ENCODE measurements at regions not wholly inside any gene's neighbourhood (a gene's known extent, or its start where the extent isn't known, plus 50 kb on each side); places are given as distances from the start of the nearest gene placed in this dataset.
A peak's percentile ranks its signal among the peaks of the same experiment; 100 is the strongest.

GRCh38 chr2:7586898-7587297 is 669.7 kb downstream of the RNF144A start:
- Mint-ChIP-seq H3K4me1 (ENCODE audit: low read depth) (peaks cover 17% of the 10 kb centered on the region), H3K9me3 (peaks cover 6% of the 10 kb centered on the region), H3K36me3 (ENCODE audit: low read depth) (peaks cover 11% of the 10 kb centered on the region), H3K4me3 (no peak overlapping the region), H3K27me3 (no peaks in the 10 kb centered on the region), H3K27ac (no peak overlapping the region)
- ChIA-PET CTCF (interaction anchor here (1.0 to 1.2 kb wide), 3 partner anchors 13 to 159 kb away, joined by 3 to 5 read pairs (median 3); no protein-coding TSS in a partner anchor), POLR2A (interaction anchor here (1.4 kb wide), 1 partner anchor 15 kb away, joined by 3 read pairs; no protein-coding TSS in a partner anchor)
- no peak for ATAC-seq
- intact Hi-C loops (cut with micrococcal nuclease) = no loop called here
- no peak for TF ChIP-seq CTCF (IDR thresholded peaks at IDR 0.05)
- DNase-seq = no peak

GRCh38 chr2:7588295-7588694 is 671.1 kb downstream of the RNF144A start:
- Mint-ChIP-seq H3K27me3 (no peaks in the 10 kb centered on the region), H3K4me1 (ENCODE audit: low read depth) (peaks cover 25% of the 10 kb centered on the region), H3K36me3 (ENCODE audit: low read depth) (peaks cover 11% of the 10 kb centered on the region), H3K27ac (peak overlapping the region; percentile 84), H3K4me3 (no peak overlapping the region), H3K9me3 (peaks cover 6% of the 10 kb centered on the region)
- intact Hi-C loops (cut with micrococcal nuclease) = no loop called here
- CTCF ChIA-PET = no interaction called here
- POLR2A ChIA-PET = no interaction called here
- no peak for DNase-seq
- ATAC-seq = peak; percentile 77
- no peak for TF ChIP-seq CTCF (IDR thresholded peaks at IDR 0.05)

GRCh38 chr2:7592618-7593140 is 675.5 kb downstream of the RNF144A start:
- ChIA-PET POLR2A (interaction anchor here (1.3 to 1.5 kb wide), 3 partner anchors 24 to 165 kb away, joined by 3 to 5 read pairs (median 4); no protein-coding TSS in a partner anchor), CTCF (interaction anchor here (1.0 to 1.9 kb wide), 5 partner anchors 13 to 165 kb away, joined by 3 to 10 read pairs (median 3); no protein-coding TSS in a partner anchor)
- H3K27me3 Mint-ChIP-seq = no peaks in the 10 kb centered on the region
- peaks cover 27% of the 10 kb centered on the region for H3K4me1 Mint-ChIP-seq (ENCODE audit: low read depth)
- ATAC-seq (peak; percentile 44), DNase-seq (no peak)
- no peak overlapping the region for H3K27ac Mint-ChIP-seq
- TF ChIP-seq CTCF (IDR thresholded peaks at IDR 0.05) = no peak
- H3K36me3 Mint-ChIP-seq (ENCODE audit: low read depth) = peaks cover 9% of the 10 kb centered on the region
- no peak overlapping the region for H3K4me3 Mint-ChIP-seq
- intact Hi-C loops (cut with micrococcal nuclease) = no loop called here
- peaks cover 2% of the 10 kb centered on the region for H3K9me3 Mint-ChIP-seq

- CTCF ChIA-PET = interaction anchor here (1.4 to 1.9 kb wide), 3 partner anchors 26 to 165 kb away, joined by 3 to 10 read pairs (median 4); no protein-coding TSS in a partner anchor
- DNase-seq (no peak), ATAC-seq (peak; percentile 8)
- H3K9me3 Mint-ChIP-seq = no peaks in the 10 kb centered on the region
- POLR2A ChIA-PET = interaction anchor here (1.3 to 1.5 kb wide), 2 partner anchors 150 to 166 kb away, joined by 4 to 5 read pairs; no protein-coding TSS in a partner anchor
- no peak overlapping the region for H3K4me3 Mint-ChIP-seq
- H3K27me3 Mint-ChIP-seq = no peaks in the 10 kb centered on the region
- peaks cover 5% of the 10 kb centered on the region for H3K36me3 Mint-ChIP-seq (ENCODE audit: low read depth)
- intact Hi-C loops (cut with micrococcal nuclease) = no loop called here
- H3K4me1 Mint-ChIP-seq (ENCODE audit: low read depth) = peaks cover 28% of the 10 kb centered on the region
- no peak overlapping the region for H3K27ac Mint-ChIP-seq
- TF ChIP-seq CTCF (IDR thresholded peaks at IDR 0.05) = no peak
Observed at GRCh38 chr2:7593360-7593759, 676.1 kb downstream of the RNF144A start.

GRCh38 chr2:7594211-7594610 is 677.0 kb downstream of the RNF144A start:
- intact Hi-C loops (cut with micrococcal nuclease) = no loop called here
- TF ChIP-seq CTCF (IDR thresholded peaks at IDR 0.05) = no peak

More at GRCh38 chr2:7594211-7594610, 677.0 kb downstream of the RNF144A start:
- no peak overlapping the region for H3K27ac Mint-ChIP-seq
- H3K9me3 Mint-ChIP-seq = no peaks in the 10 kb centered on the region
- H3K36me3 Mint-ChIP-seq (ENCODE audit: low read depth) = peaks cover 1% of the 10 kb centered on the region
- ATAC-seq = no peak
- no peaks in the 10 kb centered on the region for H3K27me3 Mint-ChIP-seq
- ChIA-PET CTCF (interaction anchor here (1.3 to 1.8 kb wide), 3 partner anchors 11 to 232 kb away, joined by 3 to 9 read pairs (median 9); no protein-coding TSS in a partner anchor), POLR2A (interaction anchor here (0.6 to 1.6 kb wide), 3 partner anchors 15 to 175 kb away, joined by 3 read pairs; no protein-coding TSS in a partner anchor)
- peaks cover 28% of the 10 kb centered on the region for H3K4me1 Mint-ChIP-seq (ENCODE audit: low read depth)
- DNase-seq = no peak
- H3K4me3 Mint-ChIP-seq = no peak overlapping the region
